ENCODE measurements at regions not wholly inside any gene's neighbourhood (a gene's known extent, or its start where the extent isn't known, plus 50 kb on each side); places are given as distances from the start of the nearest gene placed in this dataset.

GRCh38 chr2:38432820-38433606, 55.9 kb upstream of the ATL2 start:
- peaks cover 2% of the 10 kb centered on the region for H3K36me3 Mint-ChIP-seq
- no peaks in the 10 kb centered on the region for H3K4me1 Mint-ChIP-seq
- no peak overlapping the region for H3K27ac Mint-ChIP-seq
- peaks cover 3% of the 10 kb centered on the region for H3K27me3 Mint-ChIP-seq
- H3K9me3 Mint-ChIP-seq, result peaks cover 0 to 2% (median 0%) of the 10 kb centered on the region in 3 donors
- no peak overlapping the region for H3K4me3 Mint-ChIP-seq

- Mint-ChIP-seq H3K27ac (no peak overlapping the region), H3K27me3 (peaks cover 3% of the 10 kb centered on the region), H3K9me3 (peaks cover 0 to 2% (median 0%) of the 10 kb centered on the region in 3 donors), H3K4me1 (no peaks in the 10 kb centered on the region), H3K4me3 (no peak overlapping the region), H3K36me3 (peaks cover 2% of the 10 kb centered on the region)
These were observed 53.6 kb upstream of the ATL2 start for GRCh38 chr2:38430597-38431207.

- H3K36me3 Mint-ChIP-seq, result peaks cover under 1% of the 10 kb centered on the region
- H3K27me3 Mint-ChIP-seq, result peaks cover 8% of the 10 kb centered on the region
- no peak overlapping the region for H3K27ac Mint-ChIP-seq
- no peak overlapping the region for H3K4me3 Mint-ChIP-seq
- H3K4me1 Mint-ChIP-seq, result no peaks in the 10 kb centered on the region
- H3K9me3 Mint-ChIP-seq, result peaks cover 0 to 2% (median 0%) of the 10 kb centered on the region in 3 donors
These were observed 53.1 kb upstream of the ATL2 start for GRCh38 chr2:38430196-38430595.

GRCh38 chr2:38427936-38428335, 50.9 kb upstream of the ATL2 start:
- Mint-ChIP-seq H3K36me3 (no peaks in the 10 kb centered on the region), H3K27me3 (peaks cover 9% of the 10 kb centered on the region), H3K4me3 (no peak overlapping the region), H3K4me1 (no peaks in the 10 kb centered on the region), H3K9me3 (no peaks in the 10 kb centered on the region), H3K27ac (no peak overlapping the region)

- H3K4me3 Mint-ChIP-seq, result no peak overlapping the region
- H3K27ac Mint-ChIP-seq, result no peak overlapping the region
- H3K36me3 Mint-ChIP-seq, result no peaks in the 10 kb centered on the region
- no peaks in the 10 kb centered on the region for H3K4me1 Mint-ChIP-seq
- H3K27me3 Mint-ChIP-seq, result peaks cover 9% of the 10 kb centered on the region
- no peaks in the 10 kb centered on the region for H3K9me3 Mint-ChIP-seq
These were observed 50.0 kb upstream of the ATL2 start for GRCh38 chr2:38427054-38427453.

Data from IgD-negative memory B cell (primary cell).